Trophoblast cell (in vitro differentiated cells and primary cell): ENCODE measurements at regions not wholly inside any gene's neighbourhood (a gene's known extent, or its start where the extent isn't known, plus 50 kb on each side); places are given as distances from the start of the nearest gene placed in this dataset.

Experiments
- DNase-seq, 2 donors: peaks; one replicate each; pipeline ENCODE4 v3.0.0-alpha.2; 2016
- H2AFZ ChIP-seq: 2 replicates; pipeline ENCODE4 v1.6.1; 2013; ENCODE audit warnings: low read length, moderate library complexity, mild to moderate bottlenecking; ENCODE audit not compliant: insufficient read depth, poor library complexity
- H2AK5ac ChIP-seq: 2 replicates; pipeline ENCODE4 v1.6.1; 2013; ENCODE audit warnings: mild to moderate bottlenecking, low read length
- H2BK120ac ChIP-seq: 2 replicates; pipeline ENCODE4 v1.6.1; 2013; ENCODE audit warnings: low read length, mild to moderate bottlenecking, moderate library complexity; ENCODE audit not compliant: insufficient read depth, poor library complexity
- H2BK12ac ChIP-seq: 2 replicates; pipeline ENCODE4 v1.6.1; 2013; ENCODE audit warnings: mild to moderate bottlenecking, low read length, moderate library complexity
- H2BK5ac ChIP-seq: 2 replicates; pipeline ENCODE4 v1.6.1; 2013; ENCODE audit warnings: low read length, low read depth, moderate library complexity, mild to moderate bottlenecking; ENCODE audit not compliant: poor library complexity
- H3K14ac ChIP-seq: 2 replicates; pipeline ENCODE4 v1.6.1; 2013; ENCODE audit warnings: mild to moderate bottlenecking, low read length
- H3K18ac ChIP-seq: 2 replicates; pipeline ENCODE4 v1.6.1; 2013; ENCODE audit warnings: mild to moderate bottlenecking, low read length
- H3K23ac ChIP-seq: 2 replicates; pipeline ENCODE4 v1.6.1; 2013; ENCODE audit warnings: low read length
- H3K27ac ChIP-seq: 2 replicates; pipeline ENCODE4 v1.5.1; 2013; ENCODE audit warnings: low read depth, mild to moderate bottlenecking, inconsistent platforms, low read length, moderate library complexity
- H3K27me3 ChIP-seq: 2 replicates; pipeline ENCODE4 v1.6.1; 2013; ENCODE audit warnings: inconsistent platforms, mild to moderate bottlenecking, low read length, moderate library complexity; ENCODE audit not compliant: insufficient read depth
- H3K36me3 ChIP-seq, 2 experiments: 1 replicate in 1 of 2; 2 replicates in 1 of 2; pipeline ENCODE4 v1.6.1; 2013; ENCODE audit warnings: low read length in 2 of 2, mild to moderate bottlenecking in 2 of 2, moderate library complexity in 1 of 2; ENCODE audit not compliant: insufficient read depth in 2 of 2, control insufficient read depth in 1 of 2
- H3K4ac ChIP-seq: 2 replicates; pipeline ENCODE4 v1.6.1; 2013; ENCODE audit warnings: low read depth, mild to moderate bottlenecking, low read length, moderate library complexity
- H3K4me1 ChIP-seq, 2 experiments: 1 replicate in 1 of 2; 2 replicates in 1 of 2; pipeline ENCODE4 v1.6.1; 2013; ENCODE audit warnings: low read length in 2 of 2, mild to moderate bottlenecking in 2 of 2, moderate library complexity in 1 of 2; ENCODE audit not compliant: insufficient read depth in 2 of 2, control insufficient read depth in 1 of 2
- H3K4me2 ChIP-seq: 2 replicates; pipeline ENCODE4 v1.6.1; 2013; ENCODE audit warnings: inconsistent platforms, mild to moderate bottlenecking, low read length, moderate library complexity
- H3K4me3 ChIP-seq: 2 replicates; pipeline ENCODE4 v1.5.1; 2013; ENCODE audit warnings: mild to moderate bottlenecking, low read depth, low read length, inconsistent platforms
- H3K79me1 ChIP-seq: one replicate; pipeline ENCODE4 v1.6.1; 2013; ENCODE audit warnings: low read length
- H3K79me2 ChIP-seq: 2 replicates; pipeline ENCODE4 v1.6.1; 2013; ENCODE audit warnings: low read length, mild to moderate bottlenecking; ENCODE audit not compliant: control insufficient read depth, insufficient read depth, poor library complexity
- H3K9ac ChIP-seq: 2 replicates; pipeline ENCODE4 v1.6.1; 2013; ENCODE audit warnings: mild to moderate bottlenecking, low read length
- H3K9me3 ChIP-seq: 2 replicates; pipeline ENCODE4 v1.6.1; 2013; ENCODE audit warnings: low read depth, mild to moderate bottlenecking, control low read depth, inconsistent platforms, low read length; ENCODE audit not compliant: insufficient read depth
- H4K12ac ChIP-seq: 2 replicates; pipeline ENCODE4 v1.6.1; 2013; ENCODE audit warnings: low read depth, mild to moderate bottlenecking, low read length, moderate library complexity
- H4K8ac ChIP-seq: 2 replicates; pipeline ENCODE4 v1.6.1; 2013; ENCODE audit warnings: low read depth, mild to moderate bottlenecking, low read length, moderate library complexity
- H4K91ac ChIP-seq: one replicate; pipeline ENCODE4 v1.6.1; 2013; ENCODE audit warnings: low read depth, mild to moderate bottlenecking, low read length, moderate library complexity
- WGBS: extraction: QIAGEN DNeasy Blood & Tissue Kit; methylation state at CpG from one replicate; pipeline ENCODE4 v1.1.7; 2013; ENCODE audit warnings: missing lambda C conversion rate; ENCODE audit not compliant: insufficient read length, insufficient coverage; ENCODE audit errors: extremely low coverage; 5-methylcytosine and 5-hydroxymethylcytosine counted together

DNA sequence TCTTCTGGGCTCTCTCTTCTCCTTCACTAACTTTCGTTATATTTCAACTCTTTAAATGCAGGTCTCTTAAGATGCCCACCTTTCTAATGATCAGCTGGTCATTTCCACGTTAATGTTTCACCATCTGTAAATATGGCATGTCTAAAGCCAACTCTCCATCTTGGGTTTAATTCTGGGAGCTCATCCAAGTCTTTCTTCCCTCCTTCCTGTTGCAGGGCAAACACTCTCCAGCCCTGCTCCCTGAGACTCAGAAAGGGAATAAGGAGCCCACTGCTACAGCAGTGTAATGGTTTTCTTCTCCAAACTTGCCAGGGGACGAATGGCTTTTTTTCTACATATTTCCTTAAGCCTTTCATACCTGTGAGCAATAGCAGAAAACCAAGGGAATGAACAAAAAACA is 73.3 kb upstream of the SOX1 start:
- Histone ChIP-seq H2BK120ac (no peak overlapping the region), H3K4ac (no peak overlapping the region), H3K14ac (no peak overlapping the region), H4K8ac (no peak overlapping the region), H3K27ac (no peak overlapping the region), H3K4me2 (no peak overlapping the region), H4K91ac (no peak overlapping the region), H2BK5ac (no peak overlapping the region), H2BK12ac (no peak overlapping the region), H3K27me3 (no peaks in the 10 kb centered on the region), H3K36me3 (no peaks in the 10 kb centered on the region), H3K18ac (no peak overlapping the region), H3K4me3 (no peak overlapping the region), H3K79me2 (no peaks in the 10 kb centered on the region), H3K4me1 (no peaks in the 10 kb centered on the region), H3K9me3 (peaks cover 14% of the 10 kb centered on the region), H3K23ac (no peak overlapping the region), H2AFZ (no peak overlapping the region), H3K9ac (no peak overlapping the region), H2AK5ac (no peak overlapping the region), H3K79me1 (no peaks in the 10 kb centered on the region), H4K12ac (no peak overlapping the region)
- DNase-seq: no peak
- no CpG with 5 or more reads among the region's 3 CpGs for WGBS

DNA sequence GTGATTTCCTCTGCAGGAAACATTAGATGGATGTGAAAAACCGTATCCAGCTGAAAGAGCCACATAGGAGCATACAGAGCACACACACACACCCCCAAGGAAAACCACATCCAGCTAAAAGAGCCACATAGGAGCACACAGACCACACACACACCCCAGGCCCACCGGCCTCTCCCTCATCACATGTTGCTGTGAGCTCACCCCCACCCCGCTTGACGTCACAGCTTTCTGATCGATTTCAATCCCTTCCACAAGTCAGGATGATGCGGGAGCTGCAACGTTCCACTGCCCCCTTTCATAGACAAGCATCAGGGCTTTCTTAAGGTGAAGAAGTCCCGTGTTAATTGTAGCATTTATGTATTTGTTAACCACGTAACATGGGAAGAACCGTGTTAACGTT is 72.4 kb upstream of the SOX1 start:
- Histone ChIP-seq H2AFZ (no peak overlapping the region), H2BK5ac (no peak overlapping the region), H3K36me3 (no peaks in the 10 kb centered on the region), H2BK120ac (no peak overlapping the region), H3K27me3 (no peaks in the 10 kb centered on the region), H4K12ac (no peak overlapping the region), H3K23ac (no peak overlapping the region), H2BK12ac (no peak overlapping the region), H3K4me3 (no peak overlapping the region), H3K4me1 (no peaks in the 10 kb centered on the region), H4K91ac (no peak overlapping the region), H3K4ac (no peak overlapping the region), H3K18ac (no peak overlapping the region), H3K9ac (no peak overlapping the region), H3K79me1 (no peaks in the 10 kb centered on the region), H3K14ac (no peak overlapping the region), H3K4me2 (no peak overlapping the region), H3K27ac (no peak overlapping the region), H3K9me3 (peaks cover 14% of the 10 kb centered on the region), H4K8ac (no peak overlapping the region), H3K79me2 (no peaks in the 10 kb centered on the region), H2AK5ac (no peak overlapping the region)
- DNase-seq: no peak
- WGBS: no CpG with 5 or more reads among the region's 11 CpGs

DNA sequence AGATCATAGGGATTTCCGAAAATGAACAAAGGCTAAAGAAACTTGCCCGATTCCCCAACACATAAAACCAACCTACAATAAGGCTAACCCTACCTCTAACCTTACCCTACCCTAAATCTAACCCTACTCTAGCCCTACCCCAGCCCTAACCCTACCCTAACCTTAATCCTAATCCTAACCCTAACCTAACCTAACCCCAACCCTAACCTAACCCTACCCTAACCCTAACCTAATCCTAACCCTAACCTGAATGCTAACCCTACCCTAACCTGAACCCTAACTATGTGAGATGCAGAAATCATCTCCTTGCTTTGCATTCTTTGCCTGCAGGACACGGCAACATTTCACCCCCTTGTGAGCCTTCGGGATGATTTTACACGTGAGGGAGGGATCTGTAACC is 67.6 kb upstream of the SOX1 start:
- H3K36me3 ChIP-seq: no peaks in the 10 kb centered on the region
- H3K18ac ChIP-seq: no peak overlapping the region
- H4K12ac ChIP-seq: no peak overlapping the region
- H3K4ac ChIP-seq: no peak overlapping the region
- no peak overlapping the region for H3K14ac ChIP-seq
- H2BK5ac ChIP-seq: no peak overlapping the region
- H2BK12ac ChIP-seq: no peak overlapping the region
- no peak overlapping the region for H3K9ac ChIP-seq
- H3K79me1 ChIP-seq: no peaks in the 10 kb centered on the region
- WGBS: 100% methylated on average over 1 of the region's 5 CpGs
- no peak for DNase-seq
- no peak overlapping the region for H4K91ac ChIP-seq
- H2AFZ ChIP-seq: no peak overlapping the region
- no peak overlapping the region for H3K4me2 ChIP-seq
- H3K9me3 ChIP-seq: no peaks in the 10 kb centered on the region
- no peak overlapping the region for H2AK5ac ChIP-seq
- H3K23ac ChIP-seq: no peak overlapping the region
- H2BK120ac ChIP-seq: no peak overlapping the region
- H3K4me1 ChIP-seq: no peaks in the 10 kb centered on the region
- no peak overlapping the region for H3K27ac ChIP-seq
- H3K27me3 ChIP-seq: no peaks in the 10 kb centered on the region
- H3K79me2 ChIP-seq: no peaks in the 10 kb centered on the region
- no peak overlapping the region for H3K4me3 ChIP-seq
- no peak overlapping the region for H4K8ac ChIP-seq

DNA sequence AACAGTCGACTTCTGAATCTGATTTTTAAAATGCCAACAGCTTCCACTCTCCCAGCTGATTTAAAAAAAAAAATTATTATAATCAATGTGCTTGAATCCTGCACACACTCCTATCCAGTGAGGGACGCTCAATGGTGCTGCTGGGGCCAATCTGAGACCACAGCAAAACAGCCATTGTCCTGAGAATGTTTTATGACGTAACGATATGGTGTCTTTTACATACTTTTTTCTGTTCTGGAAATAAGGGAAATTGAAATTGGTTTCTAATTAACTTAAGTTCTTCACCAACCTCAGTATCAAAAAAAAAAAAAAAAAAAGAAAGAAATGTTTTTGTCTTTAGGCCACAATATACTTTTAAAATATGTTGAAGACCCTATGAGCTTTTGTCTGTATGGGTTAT is 66.1 kb upstream of the SOX1 start:
- Histone ChIP-seq H2BK12ac (no peak overlapping the region), H3K23ac (no peak overlapping the region), H2BK120ac (no peak overlapping the region), H4K8ac (no peak overlapping the region), H3K79me1 (no peaks in the 10 kb centered on the region), H4K12ac (no peak overlapping the region), H3K9me3 (no peaks in the 10 kb centered on the region), H3K27me3 (no peaks in the 10 kb centered on the region), H4K91ac (no peak overlapping the region), H2AFZ (no peak overlapping the region), H3K4me3 (no peak overlapping the region), H3K36me3 (no peaks in the 10 kb centered on the region), H3K27ac (no peak overlapping the region), H3K79me2 (no peaks in the 10 kb centered on the region), H3K4me2 (no peak overlapping the region), H3K4ac (no peak overlapping the region), H2AK5ac (no peak overlapping the region), H3K18ac (no peak overlapping the region), H3K9ac (no peak overlapping the region), H3K14ac (no peak overlapping the region), H2BK5ac (no peak overlapping the region), H3K4me1 (no peaks in the 10 kb centered on the region)
- WGBS: no CpG with 5 or more reads among the region's 4 CpGs
- no peak for DNase-seq
